ENCODE measurements at regions not wholly inside any gene's neighbourhood (a gene's known extent, or its start where the extent isn't known, plus 50 kb on each side); places are given as distances from the start of the nearest gene placed in this dataset.

GRCh38 chr5:135671052-135671705 is 92.4 kb upstream of the CXCL14 start:
- Histone ChIP-seq H3K4me2 (ENCODE audit: extremely low read depth, insufficient read depth, low read length) (no peak overlapping the region), H3K9ac (ENCODE audit: insufficient read depth, low read length) (no peak overlapping the region), H3K36me3 (ENCODE audit: control insufficient read depth, insufficient read depth, low read length) (no peaks in the 10 kb centered on the region), H3K27ac (ENCODE audit: insufficient read depth, low read length) (no peak overlapping the region), H3K79me2 (ENCODE audit: control insufficient read depth, insufficient read depth, low read length) (no peaks in the 10 kb centered on the region), H3K4me1 (ENCODE audit: control insufficient read depth, extremely low read depth, insufficient read depth, low read length) (no peaks in the 10 kb centered on the region), H3K4me3 (replicated peaks in 1 of 4; ENCODE audit: control extremely low read depth in 1 of 4, insufficient read depth in 1 of 4, low read depth in 3 of 4, low read length in 4 of 4) (no peak overlapping the region), H3K27me3 (ENCODE audit: control insufficient read depth, insufficient read depth, low read length) (no peaks in the 10 kb centered on the region), H4K20me1 (ENCODE audit: control insufficient read depth, extremely low read depth, insufficient read depth, low read length) (no peaks in the 10 kb centered on the region), H3K9me3 (ENCODE audit: control insufficient read depth, insufficient read depth, low read depth, low read length) (no peaks in the 10 kb centered on the region), H2AFZ (ENCODE audit: low read length) (no peak overlapping the region)
- no peak for DNase-seq (ENCODE audit: low read depth in 2 of 2)
- TF ChIP-seq EZH2 (IDR thresholded peaks at IDR 0.05; ENCODE audit: low read length, missing control alignments) (no peak), CTCF (conservative IDR thresholded peaks at IDR 0.05 in 1 of 2, IDR thresholded peaks at IDR 0.05 in 1 of 2; ENCODE audit: low read depth in 1 of 2, low read length in 2 of 2) (no peak)

GRCh38 chr5:135670588-135670987 is 91.8 kb upstream of the CXCL14 start:
- Histone ChIP-seq H3K36me3 (ENCODE audit: control insufficient read depth, insufficient read depth, low read length) (no peaks in the 10 kb centered on the region), H3K4me2 (ENCODE audit: extremely low read depth, insufficient read depth, low read length) (no peak overlapping the region), H3K27me3 (ENCODE audit: control insufficient read depth, insufficient read depth, low read length) (no peaks in the 10 kb centered on the region), H3K9ac (ENCODE audit: insufficient read depth, low read length) (no peak overlapping the region), H2AFZ (ENCODE audit: low read length) (no peak overlapping the region), H3K79me2 (ENCODE audit: control insufficient read depth, insufficient read depth, low read length) (no peaks in the 10 kb centered on the region), H3K27ac (ENCODE audit: insufficient read depth, low read length) (no peak overlapping the region), H4K20me1 (ENCODE audit: control insufficient read depth, extremely low read depth, insufficient read depth, low read length) (no peaks in the 10 kb centered on the region), H3K4me3 (replicated peaks in 1 of 4; ENCODE audit: control extremely low read depth in 1 of 4, insufficient read depth in 1 of 4, low read depth in 3 of 4, low read length in 4 of 4) (no peak overlapping the region), H3K9me3 (ENCODE audit: control insufficient read depth, insufficient read depth, low read depth, low read length) (no peaks in the 10 kb centered on the region), H3K4me1 (ENCODE audit: control insufficient read depth, extremely low read depth, insufficient read depth, low read length) (no peaks in the 10 kb centered on the region)
- TF ChIP-seq CTCF (conservative IDR thresholded peaks at IDR 0.05 in 1 of 2, IDR thresholded peaks at IDR 0.05 in 1 of 2; ENCODE audit: low read depth in 1 of 2, low read length in 2 of 2), result no peak
- TF ChIP-seq EZH2 (IDR thresholded peaks at IDR 0.05; ENCODE audit: low read length, missing control alignments), result no peak
- DNase-seq (ENCODE audit: low read depth in 2 of 2), result no peak

GRCh38 chr5:135669416-135669815 is 90.6 kb upstream of the CXCL14 start:
- no peak overlapping the region for H3K4me2 ChIP-seq (ENCODE audit: extremely low read depth, insufficient read depth, low read length)
- TF ChIP-seq CTCF (conservative IDR thresholded peaks at IDR 0.05 in 1 of 2, IDR thresholded peaks at IDR 0.05 in 1 of 2; ENCODE audit: low read depth in 1 of 2, low read length in 2 of 2), result no peak
- no peak for TF ChIP-seq EZH2 (IDR thresholded peaks at IDR 0.05; ENCODE audit: low read length, missing control alignments)

More at GRCh38 chr5:135669416-135669815, 90.6 kb upstream of the CXCL14 start:
- no peaks in the 10 kb centered on the region for H3K4me1 ChIP-seq (ENCODE audit: control insufficient read depth, extremely low read depth, insufficient read depth, low read length)
- H3K36me3 ChIP-seq (ENCODE audit: control insufficient read depth, insufficient read depth, low read length), result no peaks in the 10 kb centered on the region
- H3K9ac ChIP-seq (ENCODE audit: insufficient read depth, low read length), result no peak overlapping the region
- no peaks in the 10 kb centered on the region for H3K79me2 ChIP-seq (ENCODE audit: control insufficient read depth, insufficient read depth, low read length)
- DNase-seq (ENCODE audit: low read depth in 2 of 2), result no peak
- no peaks in the 10 kb centered on the region for H4K20me1 ChIP-seq (ENCODE audit: control insufficient read depth, extremely low read depth, insufficient read depth, low read length)
- H3K27me3 ChIP-seq (ENCODE audit: control insufficient read depth, insufficient read depth, low read length), result no peaks in the 10 kb centered on the region
- no peak overlapping the region for H3K4me3 ChIP-seq (replicated peaks in 1 of 4; ENCODE audit: control extremely low read depth in 1 of 4, insufficient read depth in 1 of 4, low read depth in 3 of 4, low read length in 4 of 4)
- no peaks in the 10 kb centered on the region for H3K9me3 ChIP-seq (ENCODE audit: control insufficient read depth, insufficient read depth, low read depth, low read length)
- H3K27ac ChIP-seq (ENCODE audit: insufficient read depth, low read length), result no peak overlapping the region
- no peak overlapping the region for H2AFZ ChIP-seq (ENCODE audit: low read length)

Data from fibroblast of lung (primary cell).